Stimulated activated CD4-positive, alpha-beta T cell treated with anti-CD3 and anti-CD28 coated beads, Interleukin-12 subunit alpha, Interleukin-12 subunit beta, amount 100 ng/mL, for 4 hours (primary cell): ENCODE measurements at regions not wholly inside any gene's neighbourhood (a gene's known extent, or its start where the extent isn't known, plus 50 kb on each side); places are given as distances from the start of the nearest gene placed in this dataset.

Experiments used
- DNase-seq: peaks from one replicate; pipeline ENCODE4 v3.0.0-alpha.2; 2020

DNA sequence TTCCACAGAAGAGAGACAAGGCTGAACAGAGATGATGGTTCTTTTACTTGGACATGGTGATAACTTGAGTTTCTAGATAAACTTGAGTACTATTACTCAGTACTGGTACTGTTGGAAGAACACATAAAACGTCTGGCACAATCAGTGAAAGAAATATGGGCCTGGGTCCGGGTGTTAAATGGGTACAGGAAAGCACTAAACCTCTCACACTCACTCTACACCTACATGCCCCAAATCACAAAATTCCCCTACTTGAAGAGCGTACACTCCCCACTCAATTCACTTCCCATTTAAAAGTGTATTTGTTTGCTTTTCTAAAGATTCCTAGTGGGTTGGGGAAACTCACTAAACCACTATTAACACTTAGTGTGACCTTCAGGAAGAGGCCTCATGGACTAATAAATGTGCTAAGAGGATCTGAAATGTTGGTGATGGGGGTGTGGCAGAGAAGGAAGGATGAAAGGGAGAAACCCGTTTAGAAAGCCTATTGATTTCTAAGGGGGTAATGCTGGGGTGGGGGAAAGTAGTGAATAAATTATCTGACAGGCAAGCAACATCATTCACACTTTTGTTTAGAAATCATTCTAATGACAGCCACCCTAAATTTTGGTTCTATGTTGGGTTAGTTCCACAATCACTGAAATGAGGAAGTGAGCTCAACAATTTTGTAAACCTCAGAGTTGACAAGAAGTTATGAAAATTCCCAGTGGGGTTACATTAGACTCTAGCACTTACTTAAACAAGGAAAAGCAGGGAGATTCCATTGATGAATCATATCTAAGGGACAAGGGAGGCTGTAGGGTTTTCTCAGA is 222.6 kb upstream of the MARCKS start:
- no peak for DNase-seq

- DNase-seq: no peak
Measured at GRCh38 chr6:113635222-113635986, 221.7 kb upstream of the MARCKS start.

GRCh38 chr6:113636357-113636824 is 220.8 kb upstream of the MARCKS start:
- no peak for DNase-seq

- DNase-seq: no peak
Measured at GRCh38 chr6:113640051-113640450, 217.1 kb upstream of the MARCKS start.

DNA sequence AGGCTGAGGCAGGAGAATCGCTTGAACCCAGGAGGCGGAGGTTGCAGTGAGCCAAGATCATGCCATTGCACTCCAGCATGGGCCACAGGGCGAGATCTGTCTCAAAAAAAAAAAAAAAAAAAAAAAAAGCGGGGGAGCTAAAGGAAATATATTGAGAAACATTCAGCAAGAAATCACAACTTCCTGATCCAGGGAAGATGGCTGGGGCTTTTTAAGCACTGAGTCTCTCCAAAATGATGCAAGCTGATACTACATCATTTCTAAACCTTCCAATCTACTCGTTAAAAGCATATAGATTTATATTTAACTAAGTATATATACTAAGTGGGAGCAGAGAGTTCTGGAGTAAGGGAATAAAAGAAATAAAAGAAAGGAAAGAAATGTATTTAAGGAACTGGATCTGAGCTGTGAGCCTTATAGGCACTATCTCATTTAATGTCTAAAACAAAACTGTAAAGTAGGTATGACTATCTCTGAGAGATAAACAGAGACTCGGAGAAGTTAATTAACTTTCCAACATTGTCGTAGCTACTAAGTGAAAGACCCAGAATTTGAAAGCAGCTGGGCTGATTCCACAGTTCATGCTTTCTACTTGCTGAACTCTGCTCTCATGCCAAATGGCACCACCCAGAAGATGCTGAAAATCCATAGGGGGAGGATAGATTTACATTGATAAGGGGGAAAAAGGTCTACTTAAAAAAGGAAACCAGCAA is 215.0 kb upstream of the MARCKS start:
- no peak for DNase-seq

GRCh38 chr6:113642714-113643406 is 214.3 kb upstream of the MARCKS start:
- DNase-seq: no peak

DNA sequence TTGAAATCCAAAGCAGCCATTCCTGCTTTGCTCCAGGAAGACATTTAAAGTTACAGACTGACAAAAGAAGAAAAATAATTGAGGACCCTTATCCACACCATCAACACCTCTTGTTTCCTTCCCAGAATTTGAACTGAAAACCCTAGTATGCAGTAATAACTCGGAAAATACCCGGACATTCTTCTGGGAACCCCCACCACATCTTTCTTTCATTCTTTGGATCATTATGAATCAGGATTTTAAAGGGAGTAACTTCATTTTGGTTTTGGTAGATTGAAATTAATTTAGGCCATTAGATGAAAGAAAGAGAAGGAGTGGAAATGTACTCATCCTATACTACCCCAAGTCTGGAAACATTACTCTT is 213.8 kb upstream of the MARCKS start:
- DNase-seq: no peak

- no peak for DNase-seq
Measured at GRCh38 chr6:113644861-113645575, 212.1 kb upstream of the MARCKS start.

GRCh38 chr6:113645576-113645970 is 211.6 kb upstream of the MARCKS start:
- DNase-seq: no peak

DNA sequence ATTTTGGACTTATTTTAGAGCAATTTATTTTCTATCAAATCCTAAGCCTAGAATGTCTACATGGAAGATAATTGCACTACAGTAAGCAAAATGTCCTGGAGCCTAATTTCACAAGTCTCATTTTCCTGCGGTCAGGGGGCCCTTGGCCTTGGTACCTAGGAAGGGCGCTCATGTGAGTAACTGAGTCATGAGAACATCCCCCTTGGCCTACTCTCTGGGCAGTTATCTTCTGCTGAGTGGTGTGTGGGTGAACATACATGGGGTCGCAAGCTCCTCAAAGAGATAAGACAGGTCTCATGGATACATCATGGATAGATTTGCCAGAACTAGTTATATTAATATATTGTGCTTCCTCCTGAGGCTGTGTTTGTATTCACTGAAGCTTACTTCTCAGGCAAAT is 211.2 kb upstream of the MARCKS start:
- DNase-seq: no peak

- no peak for DNase-seq
Measured at GRCh38 chr6:113646701-113647100, 210.4 kb upstream of the MARCKS start.

GRCh38 chr6:113647143-113647889 is 209.8 kb upstream of the MARCKS start:
- DNase-seq: no peak

GRCh38 chr6:113648698-113649097 is 208.4 kb upstream of the MARCKS start:
- no peak for DNase-seq

GRCh38 chr6:113649276-113649675 is 207.9 kb upstream of the MARCKS start:
- DNase-seq: no peak

GRCh38 chr6:113649880-113650609 is 207.1 kb upstream of the MARCKS start:
- DNase-seq: no peak

DNA sequence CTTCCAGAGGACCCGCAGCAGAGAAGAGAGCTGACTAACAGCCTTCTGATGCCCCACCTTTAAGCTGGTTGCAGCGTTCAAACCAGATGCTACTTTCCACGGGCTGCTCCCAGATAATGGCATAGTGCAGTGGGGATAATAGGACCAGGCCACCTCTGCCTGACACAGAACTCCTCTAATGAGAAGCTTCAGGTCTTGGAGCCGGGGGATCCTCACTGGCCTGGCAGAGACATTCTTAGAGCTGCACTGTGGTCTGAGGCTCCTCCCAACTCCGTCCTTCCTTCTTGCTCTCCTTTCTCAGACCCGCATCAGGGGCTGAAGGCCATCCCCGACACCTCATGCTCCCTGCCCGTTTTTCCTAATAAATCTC is 206.6 kb upstream of the MARCKS start:
- no peak for DNase-seq

DNA sequence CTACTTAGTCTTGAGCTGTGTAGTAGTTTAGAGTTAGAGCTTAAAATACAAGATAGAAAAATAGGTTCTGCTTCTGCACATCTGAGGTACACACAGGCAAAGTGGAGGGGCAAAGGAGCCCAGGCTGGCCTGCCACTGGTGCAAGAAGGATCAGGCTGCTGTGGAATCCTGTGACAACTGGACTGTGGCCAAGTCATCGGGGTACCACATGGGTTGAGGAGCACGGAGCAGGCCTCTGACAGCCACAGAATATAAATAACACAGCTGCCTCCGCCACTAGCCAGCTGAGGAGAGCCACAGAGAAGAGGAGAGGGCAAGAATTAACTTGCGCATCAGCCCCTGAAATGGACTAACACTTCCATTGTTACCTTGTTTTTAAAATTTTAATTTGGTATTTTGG is 206.0 kb upstream of the MARCKS start:
- DNase-seq: no peak

DNA sequence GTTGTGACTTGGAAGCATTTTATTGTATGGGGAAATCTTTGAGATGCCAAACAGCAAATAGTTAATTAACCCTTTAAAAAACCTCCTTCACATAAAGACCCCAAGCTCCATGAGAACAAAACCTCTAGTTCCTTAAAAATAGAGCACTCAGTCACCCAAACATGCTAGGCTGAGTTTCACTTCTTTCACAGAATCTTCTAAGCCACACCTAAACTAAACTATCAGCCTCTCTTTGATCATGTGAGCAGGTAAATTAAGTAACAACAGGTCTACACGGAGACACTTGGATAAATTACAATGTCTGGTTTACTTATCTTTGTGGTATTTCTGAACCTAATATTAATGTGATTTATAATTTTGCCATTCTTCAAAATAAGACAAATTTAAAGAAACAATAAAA is 205.2 kb upstream of the MARCKS start:
- no peak for DNase-seq

- no peak for DNase-seq
Measured at GRCh38 chr6:113653275-113653674, 203.9 kb upstream of the MARCKS start.

- no peak for DNase-seq
Measured at GRCh38 chr6:113654396-113654795, 202.7 kb upstream of the MARCKS start.

DNA sequence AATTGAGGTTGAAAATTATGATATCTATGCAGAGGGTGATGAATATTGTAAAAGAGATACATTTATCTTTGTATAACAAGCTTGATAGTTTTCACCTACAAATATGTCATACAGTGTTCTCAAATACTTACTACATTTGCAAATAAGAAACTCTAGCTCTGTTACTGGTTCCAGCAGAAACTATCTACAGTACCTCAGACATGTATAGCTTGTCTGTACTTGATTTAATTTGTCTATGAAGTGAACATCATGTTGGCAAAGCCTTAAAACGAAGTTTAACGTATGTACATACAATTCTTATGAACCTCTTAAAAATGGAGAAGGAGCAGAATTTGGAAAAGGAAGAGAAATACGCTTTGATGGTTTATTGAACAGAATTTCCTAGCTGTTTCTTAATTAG is 201.4 kb upstream of the MARCKS start:
- no peak for DNase-seq
